ENCODE measurements at regions not wholly inside any gene's neighbourhood (a gene's known extent, or its start where the extent isn't known, plus 50 kb on each side); places are given as distances from the start of the nearest gene placed in this dataset.

DNA sequence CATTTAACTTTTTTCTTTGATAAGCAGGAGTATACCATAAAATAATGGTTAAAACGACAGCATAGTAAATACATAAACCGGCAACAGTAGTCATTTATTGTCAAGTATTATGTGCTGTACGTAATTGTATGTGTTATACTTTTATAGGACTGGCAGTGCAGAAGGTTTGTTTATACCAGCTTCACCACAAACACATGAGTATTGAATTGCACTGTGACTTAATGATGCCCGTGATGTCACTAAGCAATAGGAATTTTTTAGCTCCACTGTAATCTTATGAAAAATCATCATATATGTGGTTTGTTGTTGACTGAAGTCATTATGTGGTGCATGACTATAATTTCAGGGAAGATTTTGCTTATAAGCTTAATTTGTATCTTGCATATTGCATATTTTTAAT is 424.6 kb downstream of the PABPC4L start:
- no peak for ATAC-seq
- 43% methylated on average over 4 of the region's 4 CpGs for WGBS (ENCODE audit: missing lambda C conversion rate)
- no peak overlapping the region for H3K4me3 ChIP-seq
- H3K27ac ChIP-seq, result no peak overlapping the region
- DNase-seq (ENCODE audit: low read depth in 1 of 2, low spot score in 1 of 2), result no peak
- TF ChIP-seq EHMT2 (IDR thresholded peaks at IDR 0.05; ENCODE audit: low read depth) (no peak), RCOR1 (IDR thresholded peaks at IDR 0.05; ENCODE audit: low read depth, low read length) (no peak), TP53 (CRISPR knock-in tag; IDR thresholded peaks at IDR 0.05) (no peak), ZSCAN20 (CRISPR knock-in tag; IDR thresholded peaks at IDR 0.05) (no peak), TFCP2L1 (CRISPR knock-in tag; IDR thresholded peaks at IDR 0.05) (no peak), CBX8 (IDR thresholded peaks at IDR 0.05) (no peak), HOXB13 (CRISPR knock-in tag; IDR thresholded peaks at IDR 0.05; ENCODE audit: low read depth) (no peak), RFX5 (IDR thresholded peaks at IDR 0.05) (no peak), JUNB (IDR thresholded peaks at IDR 0.05) (no peak), HDAC2 (IDR thresholded peaks at IDR 0.05) (no peak)
- TF ChIP-seq, protein P1, sequence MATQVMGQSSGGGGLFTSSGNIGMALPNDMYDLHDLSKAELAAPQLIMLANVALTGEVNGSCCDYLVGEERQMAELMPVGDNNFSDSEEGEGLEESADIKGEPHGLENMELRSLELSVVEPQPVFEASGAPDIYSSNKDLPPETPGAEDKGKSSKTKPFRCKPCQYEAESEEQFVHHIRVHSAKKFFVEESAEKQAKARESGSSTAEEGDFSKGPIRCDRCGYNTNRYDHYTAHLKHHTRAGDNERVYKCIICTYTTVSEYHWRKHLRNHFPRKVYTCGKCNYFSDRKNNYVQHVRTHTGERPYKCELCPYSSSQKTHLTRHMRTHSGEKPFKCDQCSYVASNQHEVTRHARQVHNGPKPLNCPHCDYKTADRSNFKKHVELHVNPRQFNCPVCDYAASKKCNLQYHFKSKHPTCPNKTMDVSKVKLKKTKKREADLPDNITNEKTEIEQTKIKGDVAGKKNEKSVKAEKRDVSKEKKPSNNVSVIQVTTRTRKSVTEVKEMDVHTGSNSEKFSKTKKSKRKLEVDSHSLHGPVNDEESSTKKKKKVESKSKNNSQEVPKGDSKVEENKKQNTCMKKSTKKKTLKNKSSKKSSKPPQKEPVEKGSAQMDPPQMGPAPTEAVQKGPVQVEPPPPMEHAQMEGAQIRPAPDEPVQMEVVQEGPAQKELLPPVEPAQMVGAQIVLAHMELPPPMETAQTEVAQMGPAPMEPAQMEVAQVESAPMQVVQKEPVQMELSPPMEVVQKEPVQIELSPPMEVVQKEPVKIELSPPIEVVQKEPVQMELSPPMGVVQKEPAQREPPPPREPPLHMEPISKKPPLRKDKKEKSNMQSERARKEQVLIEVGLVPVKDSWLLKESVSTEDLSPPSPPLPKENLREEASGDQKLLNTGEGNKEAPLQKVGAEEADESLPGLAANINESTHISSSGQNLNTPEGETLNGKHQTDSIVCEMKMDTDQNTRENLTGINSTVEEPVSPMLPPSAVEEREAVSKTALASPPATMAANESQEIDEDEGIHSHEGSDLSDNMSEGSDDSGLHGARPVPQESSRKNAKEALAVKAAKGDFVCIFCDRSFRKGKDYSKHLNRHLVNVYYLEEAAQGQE (IDR thresholded peaks at IDR 0.05), result no peak
- TF ChIP-seq, protein P2, sequence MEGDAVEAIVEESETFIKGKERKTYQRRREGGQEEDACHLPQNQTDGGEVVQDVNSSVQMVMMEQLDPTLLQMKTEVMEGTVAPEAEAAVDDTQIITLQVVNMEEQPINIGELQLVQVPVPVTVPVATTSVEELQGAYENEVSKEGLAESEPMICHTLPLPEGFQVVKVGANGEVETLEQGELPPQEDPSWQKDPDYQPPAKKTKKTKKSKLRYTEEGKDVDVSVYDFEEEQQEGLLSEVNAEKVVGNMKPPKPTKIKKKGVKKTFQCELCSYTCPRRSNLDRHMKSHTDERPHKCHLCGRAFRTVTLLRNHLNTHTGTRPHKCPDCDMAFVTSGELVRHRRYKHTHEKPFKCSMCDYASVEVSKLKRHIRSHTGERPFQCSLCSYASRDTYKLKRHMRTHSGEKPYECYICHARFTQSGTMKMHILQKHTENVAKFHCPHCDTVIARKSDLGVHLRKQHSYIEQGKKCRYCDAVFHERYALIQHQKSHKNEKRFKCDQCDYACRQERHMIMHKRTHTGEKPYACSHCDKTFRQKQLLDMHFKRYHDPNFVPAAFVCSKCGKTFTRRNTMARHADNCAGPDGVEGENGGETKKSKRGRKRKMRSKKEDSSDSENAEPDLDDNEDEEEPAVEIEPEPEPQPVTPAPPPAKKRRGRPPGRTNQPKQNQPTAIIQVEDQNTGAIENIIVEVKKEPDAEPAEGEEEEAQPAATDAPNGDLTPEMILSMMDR (IDR thresholded peaks at IDR 0.05), result no peak
- TF ChIP-seq, protein P3, sequence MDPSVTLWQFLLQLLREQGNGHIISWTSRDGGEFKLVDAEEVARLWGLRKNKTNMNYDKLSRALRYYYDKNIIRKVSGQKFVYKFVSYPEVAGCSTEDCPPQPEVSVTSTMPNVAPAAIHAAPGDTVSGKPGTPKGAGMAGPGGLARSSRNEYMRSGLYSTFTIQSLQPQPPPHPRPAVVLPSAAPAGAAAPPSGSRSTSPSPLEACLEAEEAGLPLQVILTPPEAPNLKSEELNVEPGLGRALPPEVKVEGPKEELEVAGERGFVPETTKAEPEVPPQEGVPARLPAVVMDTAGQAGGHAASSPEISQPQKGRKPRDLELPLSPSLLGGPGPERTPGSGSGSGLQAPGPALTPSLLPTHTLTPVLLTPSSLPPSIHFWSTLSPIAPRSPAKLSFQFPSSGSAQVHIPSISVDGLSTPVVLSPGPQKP (IDR thresholded peaks at IDR 0.05; ENCODE audit: low read depth, low read length), result no peak
- ChIA-PET CTCF (no interaction called here), POLR2A (no interaction called here)
- no peak for FAIRE-seq
- no peaks in the 10 kb centered on the region for H3K9me3 ChIP-seq
- no peaks in the 10 kb centered on the region for H3K4me1 ChIP-seq
- no peak overlapping the region for H3K4me2 ChIP-seq

DNA sequence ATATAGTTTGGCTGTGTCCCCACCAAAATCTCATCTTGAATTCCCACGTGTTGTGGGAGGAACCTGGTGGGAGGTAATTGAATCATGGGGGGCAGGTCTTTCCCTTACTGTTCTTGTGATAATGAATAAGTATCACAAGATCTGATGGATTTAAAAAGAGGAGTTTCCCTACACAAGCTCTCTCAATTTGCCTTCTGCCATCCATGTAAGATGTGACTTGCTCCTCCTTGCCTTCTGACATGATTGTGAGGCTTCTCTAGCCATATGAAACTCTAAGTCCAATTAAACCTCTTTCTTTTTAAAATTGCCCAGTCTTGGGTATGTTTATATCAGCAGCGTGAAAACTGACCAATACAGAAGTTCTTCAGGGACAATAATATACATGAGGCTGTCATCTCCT is 425.1 kb downstream of the PABPC4L start:
- ChIA-PET CTCF (no interaction called here), POLR2A (no interaction called here)
- ATAC-seq, result no peak
- H3K4me3 ChIP-seq, result no peak overlapping the region
- no peak for FAIRE-seq
- no peaks in the 10 kb centered on the region for H3K4me1 ChIP-seq
- no peaks in the 10 kb centered on the region for H3K9me3 ChIP-seq
- no peak for DNase-seq (ENCODE audit: low read depth in 1 of 2, low spot score in 1 of 2)
- H3K4me2 ChIP-seq, result no peak overlapping the region
- TF ChIP-seq CHD4 (IDR thresholded peaks at IDR 0.05; ENCODE audit: borderline replicate concordance) (no peak), HOXA7 (CRISPR knock-in tag; IDR thresholded peaks at IDR 0.05) (no peak), RFX5 (IDR thresholded peaks at IDR 0.05) (no peak), CEBPB (IDR thresholded peaks at IDR 0.05) (no peak)
- no peak overlapping the region for H3K27ac ChIP-seq
- WGBS (ENCODE audit: missing lambda C conversion rate), result 34% methylated on average over 2 of the region's 2 CpGs

DNA sequence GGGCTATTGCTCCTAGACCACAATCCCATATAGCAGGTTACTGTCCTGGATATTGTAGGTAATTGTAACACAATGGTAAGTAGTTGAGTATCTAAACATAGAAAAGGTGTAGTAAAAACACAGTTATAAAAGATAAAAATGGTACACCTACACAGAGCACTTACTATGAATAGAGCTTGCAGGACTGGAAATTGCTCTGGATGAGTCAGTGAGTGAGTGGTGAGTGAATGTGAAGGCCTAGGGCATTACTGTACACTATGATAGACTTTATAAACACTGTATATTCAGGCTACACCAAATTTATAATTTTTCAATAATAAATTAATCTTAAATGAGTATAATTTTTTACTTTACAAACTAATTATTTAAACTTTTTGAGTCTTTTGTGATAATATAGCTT is 425.7 kb downstream of the PABPC4L start:
- Histone ChIP-seq H3K4me2 (no peak overlapping the region), H3K27ac (no peak overlapping the region), H3K4me1 (no peaks in the 10 kb centered on the region), H3K9me3 (no peaks in the 10 kb centered on the region), H3K4me3 (no peak overlapping the region)
- ChIA-PET CTCF (no interaction called here), POLR2A (no interaction called here)
- DNase-seq (ENCODE audit: low read depth in 1 of 2, low spot score in 1 of 2) (no peak), FAIRE-seq (no peak), ATAC-seq (no peak)
- TF ChIP-seq, protein P4, sequence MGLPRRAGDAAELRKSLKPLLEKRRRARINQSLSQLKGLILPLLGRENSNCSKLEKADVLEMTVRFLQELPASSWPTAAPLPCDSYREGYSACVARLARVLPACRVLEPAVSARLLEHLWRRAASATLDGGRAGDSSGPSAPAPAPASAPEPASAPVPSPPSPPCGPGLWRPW (IDR thresholded peaks at IDR 0.05), result no peak
- TF ChIP-seq HEYL (CRISPR knock-in tag; IDR thresholded peaks at IDR 0.05), result no peak
- no peak for TF ChIP-seq JUN (IDR thresholded peaks at IDR 0.05)
- TF ChIP-seq SREBF2 (IDR thresholded peaks at IDR 0.05), result no peak
- no peak for TF ChIP-seq GATA3 (IDR thresholded peaks at IDR 0.05; ENCODE audit: borderline replicate concordance)
- no peak for TF ChIP-seq HDAC2 (IDR thresholded peaks at IDR 0.05)
- TF ChIP-seq, protein P5, sequence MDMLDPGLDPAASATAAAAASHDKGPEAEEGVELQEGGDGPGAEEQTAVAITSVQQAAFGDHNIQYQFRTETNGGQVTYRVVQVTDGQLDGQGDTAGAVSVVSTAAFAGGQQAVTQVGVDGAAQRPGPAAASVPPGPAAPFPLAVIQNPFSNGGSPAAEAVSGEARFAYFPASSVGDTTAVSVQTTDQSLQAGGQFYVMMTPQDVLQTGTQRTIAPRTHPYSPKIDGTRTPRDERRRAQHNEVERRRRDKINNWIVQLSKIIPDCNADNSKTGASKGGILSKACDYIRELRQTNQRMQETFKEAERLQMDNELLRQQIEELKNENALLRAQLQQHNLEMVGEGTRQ (IDR thresholded peaks at IDR 0.05), result no peak
- no peak for TF ChIP-seq POLR2AphosphoS2 (conservative IDR thresholded peaks at IDR 0.05; ENCODE audit: low read length)
- TF ChIP-seq, protein P6, sequence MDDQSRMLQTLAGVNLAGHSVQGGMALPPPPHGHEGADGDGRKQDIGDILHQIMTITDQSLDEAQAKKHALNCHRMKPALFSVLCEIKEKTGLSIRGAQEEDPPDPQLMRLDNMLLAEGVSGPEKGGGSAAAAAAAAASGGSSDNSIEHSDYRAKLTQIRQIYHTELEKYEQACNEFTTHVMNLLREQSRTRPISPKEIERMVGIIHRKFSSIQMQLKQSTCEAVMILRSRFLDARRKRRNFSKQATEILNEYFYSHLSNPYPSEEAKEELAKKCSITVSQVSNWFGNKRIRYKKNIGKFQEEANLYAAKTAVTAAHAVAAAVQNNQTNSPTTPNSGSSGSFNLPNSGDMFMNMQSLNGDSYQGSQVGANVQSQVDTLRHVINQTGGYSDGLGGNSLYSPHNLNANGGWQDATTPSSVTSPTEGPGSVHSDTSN (IDR thresholded peaks at IDR 0.05), result no peak

All from A549 (cell line).